Loucy (cell line): ENCODE measurements at regions not wholly inside any gene's neighbourhood (a gene's known extent, or its start where the extent isn't known, plus 50 kb on each side); places are given as distances from the start of the nearest gene placed in this dataset.

ENCODE experiments used
- H2AFZ ChIP-seq: fragments of 200-600 bp; sonication (generic); 2 replicates; pipeline ENCODE4 v1.6.0; 2016; ENCODE audit warnings: antibody characterized with exemption, mild to moderate bottlenecking, low read length, moderate library complexity
- H3F3A ChIP-seq: fragments of 200-600 bp; 2 replicates; pipeline ENCODE4 v1.6.0; 2016; ENCODE audit warnings: antibody characterized with exemption, low read depth, mild to moderate bottlenecking
- H3K27me3 ChIP-seq: fragments of 200-600 bp; sonication (generic); 2 replicates; pipeline ENCODE4 v1.6.1; 2014; ENCODE audit warnings: low read length, mild to moderate bottlenecking; ENCODE audit not compliant: insufficient read depth, poor library complexity, severe bottlenecking
- H3K36me3 ChIP-seq: fragments of 200-600 bp; sonication (generic); 2 replicates; pipeline ENCODE4 v1.6.1; 2016; ENCODE audit warnings: low read length; ENCODE audit not compliant: insufficient read depth
- H3K4me1 ChIP-seq: fragments of 200-600 bp; sonication (generic); 2 replicates; pipeline ENCODE4 v1.5.1; 2014; ENCODE audit warnings: low read length, mild to moderate bottlenecking; ENCODE audit not compliant: insufficient read depth, poor library complexity, severe bottlenecking
- H3K4me2 ChIP-seq: fragments of 200-600 bp; sonication (generic); 2 replicates; pipeline ENCODE4 v1.6.0; 2014; ENCODE audit warnings: antibody characterized with exemption, low read length, low read depth, mild to moderate bottlenecking; ENCODE audit not compliant: poor library complexity, severe bottlenecking
- H3K4me3 ChIP-seq: fragments of 200-600 bp; sonication (generic); 2 replicates; pipeline ENCODE4 v1.5.1; 2014; ENCODE audit warnings: low read length, mild to moderate bottlenecking, mixed read lengths; ENCODE audit not compliant: poor library complexity, severe bottlenecking
- H3K79me2 ChIP-seq: fragments of 200-600 bp; sonication (generic); 2 replicates; pipeline ENCODE4 v1.6.1; 2014; ENCODE audit warnings: low read length; ENCODE audit not compliant: insufficient read depth
- H3K9ac ChIP-seq: fragments of 200-600 bp; sonication (generic); 2 replicates; pipeline ENCODE4 v1.6.0; 2014; ENCODE audit warnings: mild to moderate bottlenecking, low read depth, low read length, moderate library complexity; ENCODE audit not compliant: poor library complexity, severe bottlenecking
- H3K9me2 ChIP-seq: fragments of 200-600 bp; sonication (generic); replicated peaks from 2 replicates; pipeline ENCODE4 v1.6.1; 2016; ENCODE audit warnings: low read depth, low read length, mixed read lengths
- H3K9me3 ChIP-seq: fragments of 200-600 bp; sonication (generic); 2 replicates; pipeline ENCODE4 v1.6.1; 2014; ENCODE audit warnings: mild to moderate bottlenecking, antibody characterized with exemption, low read length, low read depth; ENCODE audit not compliant: insufficient read depth
- H4K20me1 ChIP-seq: fragments of 200-600 bp; sonication (generic); 2 replicates; pipeline ENCODE4 v1.6.0; 2014; ENCODE audit warnings: antibody characterized with exemption, low read length, mild to moderate bottlenecking; ENCODE audit not compliant: insufficient read depth, poor library complexity, severe bottlenecking
- EZH2phosphoT487 ChIP-seq: fragments of 200-600 bp; IDR thresholded peaks from 2 replicates; pipeline ENCODE4 v1.6.1; 2018; ENCODE audit warnings: antibody characterized with exemption, mild to moderate bottlenecking, moderate library complexity, borderline replicate concordance
- TF ChIP-seq, protein P1 (sequence below): fragments of 200-600 bp; sonication (generic); conservative IDR thresholded peaks from 2 replicates; pipeline ENCODE4 v1.5.1; 2014; ENCODE audit warnings: mild to moderate bottlenecking, antibody characterized with exemption, low read length

DNA sequence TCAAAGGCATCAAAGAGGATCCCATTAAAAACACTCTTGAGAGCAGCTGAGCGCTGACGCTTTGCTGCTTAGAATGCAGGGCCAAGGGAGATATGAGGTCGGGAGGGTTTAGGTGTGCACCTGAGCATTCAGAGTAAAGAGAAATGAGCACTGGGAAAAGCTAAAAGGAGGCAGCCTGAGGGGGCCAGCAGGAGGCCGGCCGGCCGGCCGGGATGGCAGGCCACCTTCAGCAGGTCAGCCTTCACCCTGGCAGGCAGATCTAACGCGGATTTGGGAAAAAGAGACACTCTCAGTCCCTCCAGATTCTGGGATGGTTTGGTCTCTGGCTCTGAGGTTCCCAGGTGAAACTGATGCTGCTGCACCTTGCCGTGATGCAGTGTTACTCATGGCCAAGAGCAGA, 393.5 kb downstream of the TRIML1 start:
- Histone ChIP-seq H3K9me3 (no peaks in the 10 kb centered on the region; the same call in 1 of the 2 replicates), H3K27me3 (no peaks in the 10 kb centered on the region), H3K79me2 (no peaks in the 10 kb centered on the region), H3K9me2 (no peaks in the 10 kb centered on the region), H3K4me3 (no peak overlapping the region), H3K36me3 (no peaks in the 10 kb centered on the region), H4K20me1 (no peaks in the 10 kb centered on the region), H3K9ac (no peak overlapping the region), H3K4me1 (no peaks in the 10 kb centered on the region), H2AFZ (no peak overlapping the region), H3F3A (no peaks in the 10 kb centered on the region), H3K4me2 (no peak overlapping the region)
- TF ChIP-seq, protein P1, sequence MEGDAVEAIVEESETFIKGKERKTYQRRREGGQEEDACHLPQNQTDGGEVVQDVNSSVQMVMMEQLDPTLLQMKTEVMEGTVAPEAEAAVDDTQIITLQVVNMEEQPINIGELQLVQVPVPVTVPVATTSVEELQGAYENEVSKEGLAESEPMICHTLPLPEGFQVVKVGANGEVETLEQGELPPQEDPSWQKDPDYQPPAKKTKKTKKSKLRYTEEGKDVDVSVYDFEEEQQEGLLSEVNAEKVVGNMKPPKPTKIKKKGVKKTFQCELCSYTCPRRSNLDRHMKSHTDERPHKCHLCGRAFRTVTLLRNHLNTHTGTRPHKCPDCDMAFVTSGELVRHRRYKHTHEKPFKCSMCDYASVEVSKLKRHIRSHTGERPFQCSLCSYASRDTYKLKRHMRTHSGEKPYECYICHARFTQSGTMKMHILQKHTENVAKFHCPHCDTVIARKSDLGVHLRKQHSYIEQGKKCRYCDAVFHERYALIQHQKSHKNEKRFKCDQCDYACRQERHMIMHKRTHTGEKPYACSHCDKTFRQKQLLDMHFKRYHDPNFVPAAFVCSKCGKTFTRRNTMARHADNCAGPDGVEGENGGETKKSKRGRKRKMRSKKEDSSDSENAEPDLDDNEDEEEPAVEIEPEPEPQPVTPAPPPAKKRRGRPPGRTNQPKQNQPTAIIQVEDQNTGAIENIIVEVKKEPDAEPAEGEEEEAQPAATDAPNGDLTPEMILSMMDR: no peak
- TF ChIP-seq EZH2phosphoT487: no peak

GRCh38 chr4:188534297-188534696, 395.1 kb downstream of the TRIML1 start:
- Histone ChIP-seq H4K20me1 (no peaks in the 10 kb centered on the region), H3K9ac (no peak overlapping the region), H3K9me3 (no peaks in the 10 kb centered on the region; the same call in 1 of the 2 replicates), H3K4me1 (no peaks in the 10 kb centered on the region), H3K36me3 (no peaks in the 10 kb centered on the region), H2AFZ (no peak overlapping the region), H3K79me2 (no peaks in the 10 kb centered on the region), H3K27me3 (no peaks in the 10 kb centered on the region), H3K4me3 (no peak overlapping the region), H3F3A (no peaks in the 10 kb centered on the region), H3K4me2 (no peak overlapping the region), H3K9me2 (no peaks in the 10 kb centered on the region)
- TF ChIP-seq, protein P1: no peak
- TF ChIP-seq EZH2phosphoT487: no peak

GRCh38 chr4:188534917-188535316, 395.7 kb downstream of the TRIML1 start:
- no peaks in the 10 kb centered on the region for H3K36me3 ChIP-seq
- H2AFZ ChIP-seq: no peak overlapping the region
- no peaks in the 10 kb centered on the region for H3K27me3 ChIP-seq
- H3K4me1 ChIP-seq: no peaks in the 10 kb centered on the region
- H3K9ac ChIP-seq: no peak overlapping the region
- H3K4me2 ChIP-seq: no peak overlapping the region
- H4K20me1 ChIP-seq: no peaks in the 10 kb centered on the region
- no peaks in the 10 kb centered on the region for H3F3A ChIP-seq
- no peaks in the 10 kb centered on the region for H3K79me2 ChIP-seq
- TF ChIP-seq, protein P1: no peak
- TF ChIP-seq EZH2phosphoT487: no peak
- no peaks in the 10 kb centered on the region; the same call in 1 of the 2 replicates for H3K9me3 ChIP-seq
- no peak overlapping the region for H3K4me3 ChIP-seq
- H3K9me2 ChIP-seq: no peaks in the 10 kb centered on the region
